H9 (cell line): ENCODE measurements at regions not wholly inside any gene's neighbourhood (a gene's known extent, or its start where the extent isn't known, plus 50 kb on each side); places are given as distances from the start of the nearest gene placed in this dataset.
A peak's percentile ranks its signal among the peaks of the same experiment; 100 is the strongest.

ENCODE experiments used
- DNase-seq: peaks from one replicate; pipeline ENCODE4 v3.0.0-alpha.2; 2017
- H2AFZ ChIP-seq: one replicate; pipeline ENCODE4 v1.6.1; 2013; ENCODE audit warnings: mild to moderate bottlenecking, low read length, control low read depth, moderate library complexity
- H2AK5ac ChIP-seq: 2 replicates; pipeline ENCODE4 v1.6.1; 2013; ENCODE audit warnings: low read length, control low read depth, mixed read lengths; ENCODE audit not compliant: insufficient read length
- H2BK120ac ChIP-seq: one replicate; pipeline ENCODE4 v1.6.1; 2013; ENCODE audit warnings: low read depth, mild to moderate bottlenecking, low read length, control low read depth, inconsistent platforms; ENCODE audit not compliant: poor library complexity, severe bottlenecking
- H2BK12ac ChIP-seq: 2 replicates; pipeline ENCODE4 v1.6.1; 2013; ENCODE audit warnings: low read length, control low read depth, mixed read lengths, low read depth; ENCODE audit not compliant: insufficient read length
- H2BK15ac ChIP-seq: 2 replicates; pipeline ENCODE4 v1.6.1; 2013; ENCODE audit warnings: low read depth, low read length, control low read depth
- H2BK20ac ChIP-seq: one replicate; pipeline ENCODE4 v1.6.1; 2013; ENCODE audit warnings: low read depth, mild to moderate bottlenecking, low read length, control low read depth, inconsistent platforms; ENCODE audit not compliant: poor library complexity, severe bottlenecking
- H2BK5ac ChIP-seq: 2 replicates; pipeline ENCODE4 v1.6.1; 2013; ENCODE audit warnings: low read length, control low read depth, mixed read lengths; ENCODE audit not compliant: insufficient read length
- H3K14ac ChIP-seq: 2 replicates; pipeline ENCODE4 v1.6.1; 2013; ENCODE audit warnings: low read length, control low read depth; ENCODE audit not compliant: insufficient read depth
- H3K18ac ChIP-seq: 2 replicates; pipeline ENCODE4 v1.6.1; 2013; ENCODE audit warnings: low read depth, mild to moderate bottlenecking, mixed read lengths, low read length, control low read depth; ENCODE audit not compliant: insufficient read length
- H3K23ac ChIP-seq: 2 replicates; pipeline ENCODE4 v1.6.1; 2013; ENCODE audit warnings: low read length, control low read depth, mixed read lengths, low read depth; ENCODE audit not compliant: insufficient read length
- H3K23me2 ChIP-seq: 2 replicates; pipeline ENCODE4 v1.6.1; 2013; ENCODE audit warnings: low read depth, mild to moderate bottlenecking, mixed read lengths, low read length, control low read depth; ENCODE audit not compliant: insufficient read length, poor library complexity, severe bottlenecking
- H3K27ac ChIP-seq: 2 replicates; pipeline ENCODE4 v1.5.1; 2013; ENCODE audit warnings: low read length, control low read depth, mixed read lengths, low read depth; ENCODE audit not compliant: insufficient read length
- H3K27me3 ChIP-seq: 2 replicates; pipeline ENCODE4 v1.6.1; 2013; ENCODE audit warnings: low read length, control low read depth, inconsistent platforms; ENCODE audit not compliant: insufficient read depth
- H3K4ac ChIP-seq: 2 replicates; pipeline ENCODE4 v1.6.1; 2013; ENCODE audit warnings: low read depth, mild to moderate bottlenecking, control low read depth, inconsistent platforms, low read length, moderate library complexity
- H3K4me1 ChIP-seq: 2 replicates; pipeline ENCODE4 v1.6.1; 2013; ENCODE audit warnings: low read length, control low read depth, inconsistent platforms; ENCODE audit not compliant: insufficient read depth
- H3K4me2 ChIP-seq: 2 replicates; pipeline ENCODE4 v1.6.1; 2013; ENCODE audit warnings: low read length, control low read depth, mixed read lengths; ENCODE audit not compliant: insufficient read length, insufficient read depth
- H3K56ac ChIP-seq: 2 replicates; pipeline ENCODE4 v1.6.1; 2013; ENCODE audit warnings: low read depth, mild to moderate bottlenecking, mixed read lengths, low read length, control low read depth; ENCODE audit not compliant: insufficient read length
- H3K79me1 ChIP-seq: 2 replicates; pipeline ENCODE4 v1.6.1; 2013; ENCODE audit warnings: low read depth, mild to moderate bottlenecking, moderate library complexity, low read length, control low read depth, inconsistent platforms; ENCODE audit not compliant: insufficient read depth, poor library complexity, severe bottlenecking
- H3K79me2 ChIP-seq: 2 replicates; pipeline ENCODE4 v1.6.1; 2013; ENCODE audit warnings: low read length, control low read depth, inconsistent platforms; ENCODE audit not compliant: insufficient read depth
- H3K9ac ChIP-seq: 2 replicates; pipeline ENCODE4 v1.6.1; 2013; ENCODE audit warnings: low read length, control low read depth, mixed read lengths; ENCODE audit not compliant: insufficient read length; ENCODE audit errors: extremely low read depth
- H3K9me3 ChIP-seq: one replicate; pipeline ENCODE4 v1.6.1; 2013; ENCODE audit warnings: low read depth, low read length, inconsistent platforms; ENCODE audit not compliant: control insufficient read depth
- H3T11ph ChIP-seq: one replicate; pipeline ENCODE4 v1.6.1; 2013; ENCODE audit warnings: mild to moderate bottlenecking, low read length, control low read depth, inconsistent platforms
- H4K20me1 ChIP-seq: one replicate; pipeline ENCODE4 v1.6.1; 2013; ENCODE audit not compliant: control insufficient read depth, insufficient read length, insufficient read depth
- H4K5ac ChIP-seq: 2 replicates; pipeline ENCODE4 v1.6.1; 2013; ENCODE audit warnings: low read depth, mild to moderate bottlenecking, mixed read lengths, low read length, control low read depth; ENCODE audit not compliant: insufficient read length
- H4K8ac ChIP-seq: replicated peaks from 2 replicates; pipeline ENCODE4 v1.6.1; 2013; ENCODE audit warnings: low read length, control low read depth, mixed read lengths, low read depth; ENCODE audit not compliant: insufficient read length
- H4K91ac ChIP-seq: 2 replicates; pipeline ENCODE4 v1.6.1; 2013; ENCODE audit warnings: low read depth, mild to moderate bottlenecking, moderate library complexity, mixed read lengths, low read length, control low read depth; ENCODE audit not compliant: insufficient read length
- H3K27ac Mint-ChIP-seq, 3 experiments: 2 replicates in 2 of 3; 3 replicates in 1 of 3; pipeline ENCODE4 v1.8.0; 2020 to 2021; ENCODE audit warnings: mixed read lengths in 3 of 3, mild to moderate bottlenecking in 1 of 3, moderate library complexity in 1 of 3
- H3K27me3 Mint-ChIP-seq: 2 replicates; pipeline ENCODE4 v1.8.0; 2021; ENCODE audit warnings: low read depth, mild to moderate bottlenecking, moderate library complexity, mixed read lengths
- H3K36me3 Mint-ChIP-seq, 3 experiments: 2 replicates in 2 of 3; 3 replicates in 1 of 3; pipeline ENCODE4 v1.8.0; 2020 to 2021; ENCODE audit warnings: low read depth in 3 of 3, mixed read lengths in 3 of 3; ENCODE audit not compliant: insufficient read depth in 1 of 3
- H3K4me1 Mint-ChIP-seq, 2 experiments: 2 replicates each; pipeline ENCODE4 v1.8.0; 2020; ENCODE audit warnings: mixed read lengths in 2 of 2
- H3K4me3 Mint-ChIP-seq, 2 experiments: 2 replicates in 1 of 2; 3 replicates in 1 of 2; pipeline ENCODE4 v1.8.0; 2020 to 2021; ENCODE audit warnings: mild to moderate bottlenecking in 2 of 2, mixed read lengths in 2 of 2, moderate library complexity in 1 of 2
- H3K9me3 Mint-ChIP-seq, 2 experiments: 2 replicates in 1 of 2; 3 replicates in 1 of 2; pipeline ENCODE4 v1.8.0; 2020; ENCODE audit warnings: mild to moderate bottlenecking in 2 of 2, mixed read lengths in 2 of 2, moderate library complexity in 1 of 2
- WGBS: extraction: QIAGEN DNeasy Blood & Tissue Kit; methylation state at CpG from one replicate; pipeline ENCODE4 v1.1.7; 2013; ENCODE audit warnings: missing lambda C conversion rate, low lambda C conversion rate, mixed read lengths; ENCODE audit not compliant: insufficient read length; ENCODE audit errors: extremely low coverage; 5-methylcytosine and 5-hydroxymethylcytosine counted together
- TF ChIP-seq, protein P1 (sequence below): fragments of 200-600 bp; sonication (generic); conservative IDR thresholded peaks from 3 replicates; pipeline ENCODE4 v1.8.0; 2021; ENCODE audit warnings: antibody characterized with exemption, mild to moderate bottlenecking

DNA sequence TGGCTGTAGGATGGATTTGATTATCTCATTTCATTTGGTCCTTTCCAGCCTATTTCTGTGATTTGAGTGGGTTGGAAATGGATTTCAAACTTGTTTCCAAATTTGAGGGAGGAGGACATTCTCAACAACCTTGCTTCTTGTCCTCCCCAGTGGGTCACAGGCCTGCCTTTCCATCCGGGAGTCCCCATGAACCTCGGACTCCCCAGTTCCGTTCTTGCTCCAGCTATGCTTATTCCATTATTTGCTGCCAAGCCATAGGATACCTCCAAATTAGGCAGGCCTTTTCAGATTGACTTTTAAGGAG, 97.8 kb downstream of the DUSP10 start:
- Histone ChIP-seq H2BK15ac (no peak overlapping the region), H4K8ac (no peak overlapping the region), H3K56ac (no peak overlapping the region), H3T11ph (no peak overlapping the region), H3K79me2 (no peaks in the 10 kb centered on the region; the same call in 1 of the 2 replicates), H3K23me2 (no peaks in the 10 kb centered on the region), H3K9ac (no peak overlapping the region), H2BK12ac (no peak overlapping the region), H2AK5ac (no peak overlapping the region), H3K4ac (no peak overlapping the region), H3K23ac (no peak overlapping the region), H4K20me1 (no peaks in the 10 kb centered on the region), H3K27me3 (no peaks in the 10 kb centered on the region), H3K9me3 (no peaks in the 10 kb centered on the region), H2BK120ac (no peak overlapping the region), H2BK20ac (no peak overlapping the region), H2BK5ac (no peak overlapping the region), H4K5ac (no peak overlapping the region), H4K91ac (no peak overlapping the region), H3K27ac (no peak overlapping the region), H3K18ac (no peak overlapping the region), H3K4me1 (no peaks in the 10 kb centered on the region), H3K79me1 (no peaks in the 10 kb centered on the region), H3K14ac (no peak overlapping the region), H3K4me2 (no peak overlapping the region), H2AFZ (no peak overlapping the region)
- TF ChIP-seq, protein P1, sequence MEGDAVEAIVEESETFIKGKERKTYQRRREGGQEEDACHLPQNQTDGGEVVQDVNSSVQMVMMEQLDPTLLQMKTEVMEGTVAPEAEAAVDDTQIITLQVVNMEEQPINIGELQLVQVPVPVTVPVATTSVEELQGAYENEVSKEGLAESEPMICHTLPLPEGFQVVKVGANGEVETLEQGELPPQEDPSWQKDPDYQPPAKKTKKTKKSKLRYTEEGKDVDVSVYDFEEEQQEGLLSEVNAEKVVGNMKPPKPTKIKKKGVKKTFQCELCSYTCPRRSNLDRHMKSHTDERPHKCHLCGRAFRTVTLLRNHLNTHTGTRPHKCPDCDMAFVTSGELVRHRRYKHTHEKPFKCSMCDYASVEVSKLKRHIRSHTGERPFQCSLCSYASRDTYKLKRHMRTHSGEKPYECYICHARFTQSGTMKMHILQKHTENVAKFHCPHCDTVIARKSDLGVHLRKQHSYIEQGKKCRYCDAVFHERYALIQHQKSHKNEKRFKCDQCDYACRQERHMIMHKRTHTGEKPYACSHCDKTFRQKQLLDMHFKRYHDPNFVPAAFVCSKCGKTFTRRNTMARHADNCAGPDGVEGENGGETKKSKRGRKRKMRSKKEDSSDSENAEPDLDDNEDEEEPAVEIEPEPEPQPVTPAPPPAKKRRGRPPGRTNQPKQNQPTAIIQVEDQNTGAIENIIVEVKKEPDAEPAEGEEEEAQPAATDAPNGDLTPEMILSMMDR = no peak
- H3K4me1 Mint-ChIP-seq = peaks cover 8 to 17% of the 10 kb centered on the region in 2 experiments
- DNase-seq = no peak
- WGBS = no CpG with 5 or more reads among the region's 3 CpGs
- no peaks in the 10 kb centered on the region for H3K9me3 Mint-ChIP-seq
- H3K4me3 Mint-ChIP-seq = no peak overlapping the region
- no peaks in the 10 kb centered on the region for H3K27me3 Mint-ChIP-seq
- 0 out of 7 replicates have a peak overlapping the region, but pooled peaks of 1 of the 3 experiments have one; percentile 32 for H3K27ac Mint-ChIP-seq
- no peaks in the 10 kb centered on the region for H3K36me3 Mint-ChIP-seq
